HCT116 (cell line): ENCODE measurements at regions not wholly inside any gene's neighbourhood (a gene's known extent, or its start where the extent isn't known, plus 50 kb on each side); places are given as distances from the start of the nearest gene placed in this dataset.

Source experiments
- EZH2 ChIP-seq: fragments of 200-600 bp; sonication (generic); IDR thresholded peaks from 2 replicates; pipeline ENCODE4 v1.6.1; 2017; ENCODE audit warnings: antibody characterized with exemption, mixed run types
- EZH2phosphoT487 ChIP-seq: fragments of 200-600 bp; IDR thresholded peaks from 2 replicates; pipeline ENCODE4 v1.6.1; 2018; ENCODE audit warnings: antibody characterized with exemption, borderline replicate concordance
- POLR2AphosphoS5 ChIP-seq: IDR thresholded peaks from 2 replicates; pipeline ENCODE4 v1.6.1; 2011; ENCODE audit warnings: mild to moderate bottlenecking, low read depth, low read length, moderate library complexity
- RAD21 ChIP-seq: IDR thresholded peaks from 2 replicates; pipeline ENCODE4 v1.6.1; 2012; ENCODE audit warnings: low read depth, mild to moderate bottlenecking
- SP1 ChIP-seq: IDR thresholded peaks from 2 replicates; pipeline ENCODE4 v1.6.1; 2012; ENCODE audit warnings: low read depth
- SRF ChIP-seq: IDR thresholded peaks from 2 replicates; pipeline ENCODE4 v1.6.1; 2012; ENCODE audit warnings: low read depth
- YY1 ChIP-seq: IDR thresholded peaks from 2 replicates; pipeline ENCODE4 v1.6.1; 2011; ENCODE audit warnings: low read length, low read depth, moderate library complexity, mild to moderate bottlenecking; ENCODE audit not compliant: insufficient replicate concordance; ENCODE audit errors: extremely low read depth
- TF ChIP-seq, protein P1 (sequence below), 3 experiments: fragments of 200-600 bp in 1 of 3; sonication (generic) in 1 of 3; IDR thresholded peaks in 2 of 3; conservative IDR thresholded peaks in 1 of 3; 2 replicates each; pipeline ENCODE4 v1.5.1; 2012 to 2017; ENCODE audit warnings: low read depth in 2 of 3, low read length in 2 of 3, antibody characterized with exemption in 1 of 3, borderline replicate concordance in 1 of 3, control low read depth in 1 of 3, mild to moderate bottlenecking in 1 of 3, mixed read lengths in 1 of 3, mixed run types in 1 of 3, moderate library complexity in 1 of 3; ENCODE audit not compliant: insufficient read depth in 1 of 3
- TF ChIP-seq, protein P2 (sequence below): IDR thresholded peaks from 2 replicates; pipeline ENCODE4 v1.6.1; 2012

DNA sequence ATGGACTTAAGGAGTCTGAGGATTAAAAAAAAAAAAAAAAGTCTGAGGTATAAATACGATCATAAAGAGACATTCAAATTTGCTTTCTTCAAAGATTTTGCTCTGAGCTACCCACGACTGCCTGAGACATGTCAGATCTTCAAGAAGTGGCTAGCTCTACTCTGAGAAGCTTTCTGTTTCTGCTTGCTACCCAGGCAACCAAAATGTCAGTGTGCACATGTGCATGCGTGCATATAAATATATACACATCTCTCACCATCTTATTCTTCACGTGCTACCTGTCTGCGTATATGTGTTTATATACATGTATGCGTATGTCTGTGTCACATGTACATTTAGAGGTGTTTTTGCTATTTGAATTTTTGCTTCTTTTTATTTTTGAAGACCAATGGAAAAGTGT is 299.6 kb upstream of the STXBP5 start:
- TF ChIP-seq, protein P1, sequence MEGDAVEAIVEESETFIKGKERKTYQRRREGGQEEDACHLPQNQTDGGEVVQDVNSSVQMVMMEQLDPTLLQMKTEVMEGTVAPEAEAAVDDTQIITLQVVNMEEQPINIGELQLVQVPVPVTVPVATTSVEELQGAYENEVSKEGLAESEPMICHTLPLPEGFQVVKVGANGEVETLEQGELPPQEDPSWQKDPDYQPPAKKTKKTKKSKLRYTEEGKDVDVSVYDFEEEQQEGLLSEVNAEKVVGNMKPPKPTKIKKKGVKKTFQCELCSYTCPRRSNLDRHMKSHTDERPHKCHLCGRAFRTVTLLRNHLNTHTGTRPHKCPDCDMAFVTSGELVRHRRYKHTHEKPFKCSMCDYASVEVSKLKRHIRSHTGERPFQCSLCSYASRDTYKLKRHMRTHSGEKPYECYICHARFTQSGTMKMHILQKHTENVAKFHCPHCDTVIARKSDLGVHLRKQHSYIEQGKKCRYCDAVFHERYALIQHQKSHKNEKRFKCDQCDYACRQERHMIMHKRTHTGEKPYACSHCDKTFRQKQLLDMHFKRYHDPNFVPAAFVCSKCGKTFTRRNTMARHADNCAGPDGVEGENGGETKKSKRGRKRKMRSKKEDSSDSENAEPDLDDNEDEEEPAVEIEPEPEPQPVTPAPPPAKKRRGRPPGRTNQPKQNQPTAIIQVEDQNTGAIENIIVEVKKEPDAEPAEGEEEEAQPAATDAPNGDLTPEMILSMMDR (IDR thresholded peaks at IDR 0.05 in 2 of 3, conservative IDR thresholded peaks at IDR 0.05 in 1 of 3; ENCODE audit: borderline replicate concordance in 1 of 3, insufficient read depth in 1 of 3, low read depth in 2 of 3, low read length in 2 of 3) = no peak
- no peak for TF ChIP-seq EZH2
- TF ChIP-seq EZH2phosphoT487 = no peak
- no peak for TF ChIP-seq SRF
- TF ChIP-seq RAD21 = no peak
- TF ChIP-seq POLR2AphosphoS5 = no peak
- TF ChIP-seq, protein P2, sequence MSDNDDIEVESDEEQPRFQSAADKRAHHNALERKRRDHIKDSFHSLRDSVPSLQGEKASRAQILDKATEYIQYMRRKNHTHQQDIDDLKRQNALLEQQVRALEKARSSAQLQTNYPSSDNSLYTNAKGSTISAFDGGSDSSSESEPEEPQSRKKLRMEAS = no peak
- TF ChIP-seq SP1 = no peak
- TF ChIP-seq YY1 = no peak
